Right cardiac atrium (tissue), 5 donors: ENCODE measurements at regions not wholly inside any gene's neighbourhood (a gene's known extent, or its start where the extent isn't known, plus 50 kb on each side); places are given as distances from the start of the nearest gene placed in this dataset.
"Not testable (repeated sequence)": the region's sequence is repeated elsewhere in the genome, so short reads cannot be mapped to it uniquely, and the experiment has no call there.

Experiments
- ATAC-seq, 2 donors: fragments of 200-7000 bp; cut with Tn5 transposase; one replicate each; pipeline versions ENCODE4 v1.8.0 to v1.9.1; 2020; ENCODE audit warnings: moderate library complexity in 2 of 2, mild to moderate bottlenecking in 1 of 2
- DNase-seq, 3 donors: peaks; one replicate each; pipeline ENCODE4 v3.0.0-alpha.2; 2020
- H3K27ac ChIP-seq: one replicate; pipeline ENCODE4 v1.5.1; 2013; ENCODE audit warnings: mild to moderate bottlenecking, low read length, control low read depth, moderate library complexity
- H3K27me3 ChIP-seq: one replicate; pipeline ENCODE4 v1.6.1; 2013; ENCODE audit not compliant: control insufficient read depth, insufficient read depth
- H3K4me1 ChIP-seq: one replicate; pipeline ENCODE4 v1.6.1; 2013; ENCODE audit warnings: low read length; ENCODE audit not compliant: control insufficient read depth, insufficient read depth
- H3K4me3 ChIP-seq: one replicate; pipeline ENCODE4 v1.5.1; 2013; ENCODE audit warnings: low read length, control low read depth
- H3K9me3 ChIP-seq: one replicate; pipeline ENCODE4 v1.6.1; 2013; ENCODE audit warnings: low read length; ENCODE audit not compliant: control insufficient read depth
- WGBS: extraction: QIAGEN DNeasy Blood & Tissue Kit; methylation state at CpG from one replicate; pipeline ENCODE4 v1.1.7; 2013; 5-methylcytosine and 5-hydroxymethylcytosine counted together
- intact Hi-C, 4 donors: fragments of 100-400 bp; cut with DNase I; formaldehyde crosslinking; loops; one replicate each; pipeline versions ENCODE4 v1.11.0 to v1.14.0; 2022 to 2023
- donor health status: healthy with polysubstance abuse.
- donor health status: DM: no; HTN: yes; CAD: no.
- donor health status: DM: no; HTN: no; CAD: no.
- donor health status: DM: no; HTN: yes; CAD: no; lungs with severe emphysema.
- donor health status: DM: yes; HTN: yes; CAD: no.

GRCh38 chr1:95167503-95167902 lies 50.3 kb downstream of the TLCD4 start:
- 33% methylated on average over 8 of the region's 8 CpGs for WGBS
- H3K9me3 ChIP-seq, ATAC-seq, H3K4me1 ChIP-seq, H3K4me3 ChIP-seq, H3K27ac ChIP-seq, H3K27me3 ChIP-seq, intact Hi-C loops: not testable (repeated sequence)
- DNase-seq: peak; percentile 29 to 61 (median 39)

GRCh38 chr1:95168028-95168427 lies 50.9 kb downstream of the TLCD4 start:
- no peak for ATAC-seq
- no peaks in the 10 kb centered on the region for H3K27me3 ChIP-seq
- no peak overlapping the region for H3K27ac ChIP-seq
- intact Hi-C loops: no loop called here
- no peak overlapping the region for H3K4me3 ChIP-seq
- WGBS: 97% methylated on average over 2 of the region's 2 CpGs
- H3K4me1 ChIP-seq: peaks cover 3% of the 10 kb centered on the region
- no peaks in the 10 kb centered on the region for H3K9me3 ChIP-seq
- no peak for DNase-seq

GRCh38 chr1:95168761-95169351 lies 51.7 kb downstream of the TLCD4 start:
- no peak for ATAC-seq
- intact Hi-C loops: no loop called here
- peaks cover 3% of the 10 kb centered on the region for H3K4me1 ChIP-seq
- 84% methylated on average over 5 of the region's 5 CpGs for WGBS
- no peak overlapping the region for H3K27ac ChIP-seq
- H3K27me3 ChIP-seq: no peaks in the 10 kb centered on the region
- H3K9me3 ChIP-seq: no peaks in the 10 kb centered on the region
- H3K4me3 ChIP-seq: no peak overlapping the region
- no peak for DNase-seq

- ATAC-seq (no peak), DNase-seq (no peak)
- Histone ChIP-seq H3K4me1 (peaks cover 3% of the 10 kb centered on the region), H3K4me3 (no peak overlapping the region), H3K27me3 (no peaks in the 10 kb centered on the region), H3K9me3 (no peaks in the 10 kb centered on the region), H3K27ac (no peak overlapping the region)
- intact Hi-C loops: no loop called here
- 75% methylated on average over 2 of the region's 2 CpGs for WGBS
Observed at GRCh38 chr1:95169548-95169947, 52.4 kb downstream of the TLCD4 start.

GRCh38 chr1:95171270-95172245 lies 54.4 kb downstream of the TLCD4 start:
- Histone ChIP-seq H3K4me1 (peaks cover 3% of the 10 kb centered on the region), H3K27ac (no peak overlapping the region), H3K4me3 (no peak overlapping the region), H3K27me3 (no peaks in the 10 kb centered on the region), H3K9me3 (no peaks in the 10 kb centered on the region)
- DNase-seq: peak in 1 of 3 donors; percentile 31
- 77% methylated on average over 7 of the region's 7 CpGs for WGBS
- ATAC-seq: peak in 1 of 2 donors; percentile 77
- intact Hi-C loops: no loop called here

GRCh38 chr1:95176861-95177260 lies 57.1 kb upstream of the RWDD3 start:
- intact Hi-C loops: no loop called here
- Histone ChIP-seq H3K27ac (no peak overlapping the region), H3K27me3 (no peaks in the 10 kb centered on the region), H3K9me3 (no peaks in the 10 kb centered on the region), H3K4me1 (peaks cover 4% of the 10 kb centered on the region), H3K4me3 (no peak overlapping the region)
- ATAC-seq: no peak
- no peak for DNase-seq

- peak overlapping the region; percentile 61 for H3K27ac ChIP-seq
- peak; percentile 43 to 75 for ATAC-seq
- no peak overlapping the region for H3K4me3 ChIP-seq
- H3K27me3 ChIP-seq: no peaks in the 10 kb centered on the region
- intact Hi-C loops: no loop called here
- H3K9me3 ChIP-seq: no peaks in the 10 kb centered on the region
- peaks cover 1% of the 10 kb centered on the region for H3K4me1 ChIP-seq
- DNase-seq: peak in 1 of 3 donors; percentile 63
- WGBS: 58% methylated on average over 2 of the region's 2 CpGs
Observed at GRCh38 chr1:95179205-95179986, 54.6 kb upstream of the RWDD3 start.

- H3K27ac ChIP-seq: no peak overlapping the region
- WGBS: 92% methylated on average over 2 of the region's 2 CpGs
- intact Hi-C loops: no loop called here
Observed at GRCh38 chr1:95180371-95180770, 53.6 kb upstream of the RWDD3 start.

GRCh38 chr1:95181096-95181495 lies 52.9 kb upstream of the RWDD3 start:
- peaks cover 2% of the 10 kb centered on the region for H3K4me1 ChIP-seq
- no peaks in the 10 kb centered on the region for H3K9me3 ChIP-seq
- ATAC-seq (no peak), DNase-seq (no peak)
- H3K27me3 ChIP-seq: no peaks in the 10 kb centered on the region
- intact Hi-C loops: no loop called here
- no peak overlapping the region for H3K27ac ChIP-seq
- no peak overlapping the region for H3K4me3 ChIP-seq

More at GRCh38 chr1:95180371-95180770, 53.6 kb upstream of the RWDD3 start:
- ATAC-seq (no peak), DNase-seq (no peak)
- Histone ChIP-seq H3K4me3 (no peak overlapping the region), H3K27me3 (no peaks in the 10 kb centered on the region), H3K4me1 (peaks cover 1% of the 10 kb centered on the region), H3K9me3 (no peaks in the 10 kb centered on the region)

- H3K4me3 ChIP-seq: no peak overlapping the region
- intact Hi-C loops: no loop called here
- H3K27me3 ChIP-seq: no peaks in the 10 kb centered on the region
- H3K27ac ChIP-seq: no peak overlapping the region
- DNase-seq: no peak
- H3K4me1 ChIP-seq: peaks cover 3% of the 10 kb centered on the region
- peak in 1 of 2 donors; percentile 50 for ATAC-seq
- no peaks in the 10 kb centered on the region for H3K9me3 ChIP-seq
Observed at GRCh38 chr1:95183952-95184351, 50.1 kb upstream of the RWDD3 start.
